ENCODE measurements at regions not wholly inside any gene's neighbourhood (a gene's known extent, or its start where the extent isn't known, plus 50 kb on each side); places are given as distances from the start of the nearest gene placed in this dataset.

DNA sequence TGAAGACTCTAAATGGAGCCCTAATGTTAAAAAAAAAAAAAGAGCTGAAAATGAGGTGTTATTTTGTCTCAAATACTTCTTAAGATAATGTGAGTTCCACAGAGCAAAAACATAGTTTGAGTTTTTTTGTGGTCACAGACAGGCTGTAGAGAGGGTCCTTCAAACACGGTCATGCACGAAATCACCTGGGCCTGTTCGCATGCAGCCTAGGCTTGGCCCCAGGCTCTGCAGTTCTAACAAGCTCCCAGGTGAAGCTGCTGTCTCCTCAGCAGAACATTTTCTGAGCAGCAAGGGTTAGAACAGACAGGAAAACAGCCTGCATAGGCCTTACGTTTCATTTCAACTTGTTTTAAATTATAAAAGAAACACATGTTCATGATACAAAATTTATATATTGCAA lies 65.4 kb upstream of the TBPL2 start:
- Mint-ChIP-seq H3K27me3 (ENCODE audit: insufficient read depth, unreplicated experiment) (no peaks in the 10 kb centered on the region), H3K27ac (ENCODE audit: unreplicated experiment) (no peak overlapping the region), H3K4me1 (ENCODE audit: low read depth, unreplicated experiment) (peaks cover 14% of the 10 kb centered on the region), H3K9me3 (ENCODE audit: unreplicated experiment) (no peaks in the 10 kb centered on the region), H3K4me3 (ENCODE audit: unreplicated experiment) (no peak overlapping the region), H3K36me3 (ENCODE audit: insufficient read depth, unreplicated experiment) (no peaks in the 10 kb centered on the region)
- Histone ChIP-seq H3K4me3 (ENCODE audit: low read depth, low read length) (no peak overlapping the region), H3K9me3 (no peaks in the 10 kb centered on the region), H3K4me1 (no peaks in the 10 kb centered on the region), H3K36me3 (ENCODE audit: control insufficient read depth, insufficient read depth, low read length) (no peaks in the 10 kb centered on the region), H3K27me3 (replicated peaks; ENCODE audit: control insufficient read depth, insufficient read depth, low read length) (no peaks in the 10 kb centered on the region)
- TF ChIP-seq, protein P1, sequence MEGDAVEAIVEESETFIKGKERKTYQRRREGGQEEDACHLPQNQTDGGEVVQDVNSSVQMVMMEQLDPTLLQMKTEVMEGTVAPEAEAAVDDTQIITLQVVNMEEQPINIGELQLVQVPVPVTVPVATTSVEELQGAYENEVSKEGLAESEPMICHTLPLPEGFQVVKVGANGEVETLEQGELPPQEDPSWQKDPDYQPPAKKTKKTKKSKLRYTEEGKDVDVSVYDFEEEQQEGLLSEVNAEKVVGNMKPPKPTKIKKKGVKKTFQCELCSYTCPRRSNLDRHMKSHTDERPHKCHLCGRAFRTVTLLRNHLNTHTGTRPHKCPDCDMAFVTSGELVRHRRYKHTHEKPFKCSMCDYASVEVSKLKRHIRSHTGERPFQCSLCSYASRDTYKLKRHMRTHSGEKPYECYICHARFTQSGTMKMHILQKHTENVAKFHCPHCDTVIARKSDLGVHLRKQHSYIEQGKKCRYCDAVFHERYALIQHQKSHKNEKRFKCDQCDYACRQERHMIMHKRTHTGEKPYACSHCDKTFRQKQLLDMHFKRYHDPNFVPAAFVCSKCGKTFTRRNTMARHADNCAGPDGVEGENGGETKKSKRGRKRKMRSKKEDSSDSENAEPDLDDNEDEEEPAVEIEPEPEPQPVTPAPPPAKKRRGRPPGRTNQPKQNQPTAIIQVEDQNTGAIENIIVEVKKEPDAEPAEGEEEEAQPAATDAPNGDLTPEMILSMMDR (IDR thresholded peaks at IDR 0.05; ENCODE audit: insufficient read depth in 1 of 2, low read depth in 1 of 2, low read length in 1 of 2, severe bottlenecking in 1 of 2, unreplicated experiment in 1 of 2): no peak
- no TSS peak for BruUV-seq (replicated peaks)
- intact Hi-C loops (cut with micrococcal nuclease; ENCODE audit: unreplicated experiment): no loop called here
- DNase-seq: no peak
- ChIA-PET POLR2A (no interaction called here), CTCF (no interaction called here)

DNA sequence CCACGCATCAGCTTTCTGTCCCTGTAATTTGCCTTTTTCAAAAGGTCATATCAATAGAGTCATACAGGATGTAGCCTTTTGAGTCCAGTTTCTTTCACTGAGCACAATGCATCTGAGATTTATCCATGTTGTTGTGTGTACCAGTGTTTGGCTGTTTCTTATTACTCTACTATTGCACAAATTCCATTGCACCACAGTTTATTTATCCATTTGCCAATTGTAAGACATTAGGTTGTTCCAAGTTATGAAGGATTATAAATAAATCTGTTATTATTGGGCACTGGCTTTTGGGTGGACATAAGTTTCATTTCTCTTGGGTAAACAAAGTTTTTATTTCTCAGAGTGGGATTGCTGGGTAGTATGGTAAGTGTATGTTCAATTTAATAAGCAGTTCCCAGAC lies 68.3 kb upstream of the TBPL2 start:
- H3K36me3 ChIP-seq (ENCODE audit: control insufficient read depth, insufficient read depth, low read length): no peaks in the 10 kb centered on the region
- Mint-ChIP-seq H3K9me3 (ENCODE audit: unreplicated experiment) (no peaks in the 10 kb centered on the region), H3K36me3 (ENCODE audit: insufficient read depth, unreplicated experiment) (no peaks in the 10 kb centered on the region), H3K27ac (ENCODE audit: unreplicated experiment) (no peak overlapping the region), H3K4me3 (ENCODE audit: unreplicated experiment) (no peak overlapping the region), H3K27me3 (ENCODE audit: insufficient read depth, unreplicated experiment) (no peaks in the 10 kb centered on the region), H3K4me1 (ENCODE audit: low read depth, unreplicated experiment) (peaks cover 7% of the 10 kb centered on the region)
- no peak overlapping the region for H3K4me3 ChIP-seq (ENCODE audit: low read depth, low read length)
- CTCF ChIA-PET: no interaction called here
- intact Hi-C loops (cut with micrococcal nuclease; ENCODE audit: unreplicated experiment): no loop called here
- no TSS peak for BruUV-seq (replicated peaks)
- TF ChIP-seq, protein P1 (IDR thresholded peaks at IDR 0.05; ENCODE audit: insufficient read depth in 1 of 2, low read depth in 1 of 2, low read length in 1 of 2, severe bottlenecking in 1 of 2, unreplicated experiment in 1 of 2): no peak
- DNase-seq: no peak
- no peaks in the 10 kb centered on the region for H3K4me1 ChIP-seq
- H3K9me3 ChIP-seq: no peaks in the 10 kb centered on the region
- POLR2A ChIA-PET: no interaction called here
- H3K27me3 ChIP-seq (replicated peaks; ENCODE audit: control insufficient read depth, insufficient read depth, low read length): no peaks in the 10 kb centered on the region

DNA sequence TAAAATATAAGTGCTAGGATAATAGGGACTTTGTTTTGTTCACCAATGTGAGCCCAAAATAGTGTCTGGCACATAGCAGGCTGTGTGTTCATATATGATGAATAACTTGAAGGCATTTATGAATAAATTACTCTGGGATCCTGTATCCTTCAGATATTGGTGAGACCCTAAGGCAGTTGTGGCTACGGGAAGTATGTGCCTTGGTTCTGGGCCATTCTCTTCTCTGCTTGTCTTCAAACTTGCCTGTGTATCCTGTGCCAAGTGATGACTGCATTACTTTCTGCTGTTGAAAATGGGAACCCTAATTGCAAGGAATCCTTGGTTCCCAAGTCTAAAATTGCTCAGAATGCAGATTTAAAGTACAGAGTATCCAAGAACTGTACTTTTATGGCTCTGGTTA lies 67.6 kb upstream of the KTN1 start:
- POLR2A ChIA-PET: no interaction called here
- no peak overlapping the region for H3K4me3 Mint-ChIP-seq (ENCODE audit: unreplicated experiment)

More for the DNA sequence above, 67.6 kb upstream of the KTN1 start:
- Mint-ChIP-seq H3K27ac (ENCODE audit: unreplicated experiment) (no peak overlapping the region), H3K27me3 (ENCODE audit: insufficient read depth, unreplicated experiment) (no peaks in the 10 kb centered on the region), H3K36me3 (ENCODE audit: insufficient read depth, unreplicated experiment) (no peaks in the 10 kb centered on the region), H3K9me3 (ENCODE audit: unreplicated experiment) (no peaks in the 10 kb centered on the region), H3K4me1 (ENCODE audit: low read depth, unreplicated experiment) (peaks cover 7% of the 10 kb centered on the region)
- Histone ChIP-seq H3K9me3 (no peaks in the 10 kb centered on the region), H3K4me3 (ENCODE audit: low read depth, low read length) (no peak overlapping the region), H3K27me3 (replicated peaks; ENCODE audit: control insufficient read depth, insufficient read depth, low read length) (no peaks in the 10 kb centered on the region), H3K36me3 (ENCODE audit: control insufficient read depth, insufficient read depth, low read length) (no peaks in the 10 kb centered on the region), H3K4me1 (no peaks in the 10 kb centered on the region)
- DNase-seq: no peak
- CTCF ChIA-PET: no interaction called here
- TF ChIP-seq, protein P1 (IDR thresholded peaks at IDR 0.05; ENCODE audit: insufficient read depth in 1 of 2, low read depth in 1 of 2, low read length in 1 of 2, severe bottlenecking in 1 of 2, unreplicated experiment in 1 of 2): no peak
- BruUV-seq (replicated peaks): no TSS peak
- intact Hi-C loops (cut with micrococcal nuclease; ENCODE audit: unreplicated experiment): no loop called here

Measured in Caco-2 (cell line).